ENCODE measurements at regions not wholly inside any gene's neighbourhood (a gene's known extent, or its start where the extent isn't known, plus 50 kb on each side); places are given as distances from the start of the nearest gene placed in this dataset.

- intact Hi-C loops (cut with DNase I, micrococcal nuclease): no loop called here
- H3K4me1 Mint-ChIP-seq: no peaks in the 10 kb centered on the region
- no peaks in the 10 kb centered on the region for H3K9me3 Mint-ChIP-seq (ENCODE audit: low read depth)
- ATAC-seq: no peak
- no peak overlapping the region for H3K4me3 Mint-ChIP-seq
- ChIA-PET POLR2A (no interaction called here), CTCF (no interaction called here)
- H3K27ac Mint-ChIP-seq: no peak overlapping the region
- H3K36me3 Mint-ChIP-seq (ENCODE audit: low read depth): no peaks in the 10 kb centered on the region
- H3K27me3 Mint-ChIP-seq: peaks cover 37% of the 10 kb centered on the region
- DNase-seq: no peak
Measured at GRCh38 chr17:79485419-79485985, 125.3 kb downstream of the RBFOX3 start.

- CTCF ChIA-PET: interaction anchor here (0.7 kb wide), 1 partner anchor 24 kb away, joined by 3 read pairs; no protein-coding TSS in a partner anchor
- ATAC-seq: no peak
- DNase-seq: no peak
- intact Hi-C loops (cut with DNase I, micrococcal nuclease): no loop called here
- Mint-ChIP-seq H3K4me1 (no peaks in the 10 kb centered on the region), H3K27ac (no peak overlapping the region), H3K27me3 (peaks cover 41% of the 10 kb centered on the region), H3K9me3 (ENCODE audit: low read depth) (no peaks in the 10 kb centered on the region), H3K36me3 (ENCODE audit: low read depth) (no peaks in the 10 kb centered on the region), H3K4me3 (no peak overlapping the region)
- POLR2A ChIA-PET: no interaction called here
Measured at GRCh38 chr17:79484600-79485418, 126.0 kb downstream of the RBFOX3 start.

- intact Hi-C loops (cut with DNase I, micrococcal nuclease): no loop called here
- Mint-ChIP-seq H3K27ac (no peak overlapping the region), H3K4me3 (no peak overlapping the region), H3K36me3 (ENCODE audit: low read depth) (no peaks in the 10 kb centered on the region), H3K9me3 (ENCODE audit: low read depth) (no peaks in the 10 kb centered on the region), H3K4me1 (no peaks in the 10 kb centered on the region), H3K27me3 (peaks cover 44% of the 10 kb centered on the region)
- POLR2A ChIA-PET: no interaction called here
- ATAC-seq: no peak
- DNase-seq: no peak
- CTCF ChIA-PET: no interaction called here
Measured at GRCh38 chr17:79483842-79484241, 127.0 kb downstream of the RBFOX3 start.

- peaks cover 48% of the 10 kb centered on the region for H3K27me3 Mint-ChIP-seq
- intact Hi-C loops (cut with DNase I, micrococcal nuclease): no loop called here
- H3K4me3 Mint-ChIP-seq: no peak overlapping the region
- DNase-seq (no peak), ATAC-seq (no peak)
- no peak overlapping the region for H3K27ac Mint-ChIP-seq
- no peaks in the 10 kb centered on the region for H3K4me1 Mint-ChIP-seq
- no peaks in the 10 kb centered on the region for H3K9me3 Mint-ChIP-seq (ENCODE audit: low read depth)
- ChIA-PET CTCF (no interaction called here), POLR2A (no interaction called here)
- H3K36me3 Mint-ChIP-seq (ENCODE audit: low read depth): no peaks in the 10 kb centered on the region
Measured at GRCh38 chr17:79482727-79483521, 127.9 kb downstream of the RBFOX3 start.

- intact Hi-C loops (cut with DNase I, micrococcal nuclease): no loop called here
- Mint-ChIP-seq H3K4me1 (no peaks in the 10 kb centered on the region), H3K27me3 (peaks cover 48% of the 10 kb centered on the region), H3K27ac (no peak overlapping the region), H3K36me3 (ENCODE audit: low read depth) (no peaks in the 10 kb centered on the region), H3K9me3 (ENCODE audit: low read depth) (no peaks in the 10 kb centered on the region), H3K4me3 (no peak overlapping the region)
- ATAC-seq (no peak), DNase-seq (no peak)
- CTCF ChIA-PET: no interaction called here
- POLR2A ChIA-PET: no interaction called here
Measured at GRCh38 chr17:79479876-79480275, 131.0 kb downstream of the RBFOX3 start.

- no peaks in the 10 kb centered on the region for H3K9me3 Mint-ChIP-seq (ENCODE audit: low read depth)
- ATAC-seq (no peak), DNase-seq (no peak)
- intact Hi-C loops (cut with DNase I, micrococcal nuclease): no loop called here
- POLR2A ChIA-PET: no interaction called here
- no peak overlapping the region for H3K4me3 Mint-ChIP-seq
- CTCF ChIA-PET: interaction anchor here (1.1 kb wide), 1 partner anchor 87 kb away, joined by 3 read pairs; no protein-coding TSS in a partner anchor
- peaks cover 51% of the 10 kb centered on the region for H3K27me3 Mint-ChIP-seq
- no peak overlapping the region for H3K27ac Mint-ChIP-seq
- no peaks in the 10 kb centered on the region for H3K36me3 Mint-ChIP-seq (ENCODE audit: low read depth)
- H3K4me1 Mint-ChIP-seq: no peaks in the 10 kb centered on the region
Measured at GRCh38 chr17:79478841-79479240, 132.0 kb downstream of the RBFOX3 start.

GRCh38 chr17:79478051-79478461 lies 132.8 kb downstream of the RBFOX3 start:
- H3K27me3 Mint-ChIP-seq: peaks cover 51% of the 10 kb centered on the region
- no peak overlapping the region for H3K4me3 Mint-ChIP-seq
- H3K27ac Mint-ChIP-seq: no peak overlapping the region
- no peak for ATAC-seq
- H3K36me3 Mint-ChIP-seq (ENCODE audit: low read depth): no peaks in the 10 kb centered on the region
- no peaks in the 10 kb centered on the region for H3K9me3 Mint-ChIP-seq (ENCODE audit: low read depth)
- POLR2A ChIA-PET: no interaction called here
- no peaks in the 10 kb centered on the region for H3K4me1 Mint-ChIP-seq
- intact Hi-C loops (cut with DNase I, micrococcal nuclease): no loop called here
- DNase-seq: no peak
- CTCF ChIA-PET: interaction anchor here (0.8 to 1.1 kb wide), 2 partner anchors 86 to 133 kb away, joined by 3 read pairs; partner anchors contain the start of gene RBFOX3

- peaks cover 42% of the 10 kb centered on the region for H3K27me3 Mint-ChIP-seq
- H3K27ac Mint-ChIP-seq: no peak overlapping the region
- CTCF ChIA-PET: no interaction called here
- no peaks in the 10 kb centered on the region for H3K36me3 Mint-ChIP-seq (ENCODE audit: low read depth)
- no peak overlapping the region for H3K4me3 Mint-ChIP-seq
- POLR2A ChIA-PET: no interaction called here
- intact Hi-C loops (cut with DNase I, micrococcal nuclease): no loop called here
- DNase-seq (no peak), ATAC-seq (no peak)
- H3K4me1 Mint-ChIP-seq: no peaks in the 10 kb centered on the region
- no peaks in the 10 kb centered on the region for H3K9me3 Mint-ChIP-seq (ENCODE audit: low read depth)
Measured at GRCh38 chr17:79476074-79476652, 134.7 kb downstream of the RBFOX3 start.

GRCh38 chr17:79473876-79474440 lies 136.9 kb downstream of the RBFOX3 start:
- ChIA-PET CTCF (no interaction called here), POLR2A (no interaction called here)
- no peaks in the 10 kb centered on the region for H3K4me1 Mint-ChIP-seq
- no peaks in the 10 kb centered on the region for H3K36me3 Mint-ChIP-seq (ENCODE audit: low read depth)
- no peak for DNase-seq
- H3K4me3 Mint-ChIP-seq: no peak overlapping the region
- ATAC-seq: no peak
- no peaks in the 10 kb centered on the region for H3K9me3 Mint-ChIP-seq (ENCODE audit: low read depth)
- H3K27ac Mint-ChIP-seq: no peak overlapping the region
- intact Hi-C loops (cut with DNase I, micrococcal nuclease): no loop called here
- H3K27me3 Mint-ChIP-seq: peaks cover 32% of the 10 kb centered on the region

- Mint-ChIP-seq H3K27me3 (peaks cover 31% of the 10 kb centered on the region), H3K4me1 (no peaks in the 10 kb centered on the region), H3K4me3 (no peak overlapping the region), H3K27ac (no peak overlapping the region), H3K36me3 (ENCODE audit: low read depth) (no peaks in the 10 kb centered on the region), H3K9me3 (ENCODE audit: low read depth) (no peaks in the 10 kb centered on the region)
- no peak for ATAC-seq
- POLR2A ChIA-PET: no interaction called here
- intact Hi-C loops (cut with DNase I, micrococcal nuclease): no loop called here
- no peak for DNase-seq
- CTCF ChIA-PET: no interaction called here
Measured at GRCh38 chr17:79473111-79473875, 137.6 kb downstream of the RBFOX3 start.

GRCh38 chr17:79470754-79471153 lies 140.1 kb downstream of the RBFOX3 start:
- Mint-ChIP-seq H3K9me3 (ENCODE audit: low read depth) (no peaks in the 10 kb centered on the region), H3K4me1 (no peaks in the 10 kb centered on the region), H3K27me3 (peaks cover 19% of the 10 kb centered on the region), H3K36me3 (ENCODE audit: low read depth) (no peaks in the 10 kb centered on the region), H3K4me3 (no peak overlapping the region), H3K27ac (no peak overlapping the region)
- DNase-seq: no peak
- CTCF ChIA-PET: no interaction called here
- no peak for ATAC-seq
- POLR2A ChIA-PET: no interaction called here
- intact Hi-C loops (cut with DNase I, micrococcal nuclease): no loop called here
